ENCODE measurements at regions not wholly inside any gene's neighbourhood (a gene's known extent, or its start where the extent isn't known, plus 50 kb on each side); places are given as distances from the start of the nearest gene placed in this dataset.
A peak's percentile ranks its signal among the peaks of the same experiment; 100 is the strongest.

GRCh38 chr3:150080058-150080730 lies 109.5 kb upstream of the PFN2 start:
- H3K4me1 ChIP-seq (ENCODE audit: control insufficient read depth, extremely low read depth, insufficient read depth, low read length), result peaks cover 23% of the 10 kb centered on the region
- H3K36me3 ChIP-seq (ENCODE audit: control insufficient read depth, insufficient read depth, low read length), result no peaks in the 10 kb centered on the region
- H3K27ac ChIP-seq (ENCODE audit: insufficient read depth, low read length), result peak overlapping the region; percentile 86
- peaks cover 2% of the 10 kb centered on the region for H3K9me3 ChIP-seq (ENCODE audit: control insufficient read depth, insufficient read depth, low read depth, low read length)
- no peaks in the 10 kb centered on the region for H3K27me3 ChIP-seq (ENCODE audit: control insufficient read depth, insufficient read depth, low read length)
- H3K4me3 ChIP-seq (replicated peaks in 1 of 4; ENCODE audit: control extremely low read depth in 1 of 4, insufficient read depth in 1 of 4, low read depth in 3 of 4, low read length in 4 of 4), result no peak overlapping the region
- H2AFZ ChIP-seq (ENCODE audit: low read length), result peak overlapping the region; percentile 2
- no peaks in the 10 kb centered on the region for H3K79me2 ChIP-seq (ENCODE audit: control insufficient read depth, insufficient read depth, low read length)
- no peak overlapping the region for H3K9ac ChIP-seq (ENCODE audit: insufficient read depth, low read length)
- H3K4me2 ChIP-seq (ENCODE audit: extremely low read depth, insufficient read depth, low read length), result peak overlapping the region; percentile 25
- TF ChIP-seq, protein P1, sequence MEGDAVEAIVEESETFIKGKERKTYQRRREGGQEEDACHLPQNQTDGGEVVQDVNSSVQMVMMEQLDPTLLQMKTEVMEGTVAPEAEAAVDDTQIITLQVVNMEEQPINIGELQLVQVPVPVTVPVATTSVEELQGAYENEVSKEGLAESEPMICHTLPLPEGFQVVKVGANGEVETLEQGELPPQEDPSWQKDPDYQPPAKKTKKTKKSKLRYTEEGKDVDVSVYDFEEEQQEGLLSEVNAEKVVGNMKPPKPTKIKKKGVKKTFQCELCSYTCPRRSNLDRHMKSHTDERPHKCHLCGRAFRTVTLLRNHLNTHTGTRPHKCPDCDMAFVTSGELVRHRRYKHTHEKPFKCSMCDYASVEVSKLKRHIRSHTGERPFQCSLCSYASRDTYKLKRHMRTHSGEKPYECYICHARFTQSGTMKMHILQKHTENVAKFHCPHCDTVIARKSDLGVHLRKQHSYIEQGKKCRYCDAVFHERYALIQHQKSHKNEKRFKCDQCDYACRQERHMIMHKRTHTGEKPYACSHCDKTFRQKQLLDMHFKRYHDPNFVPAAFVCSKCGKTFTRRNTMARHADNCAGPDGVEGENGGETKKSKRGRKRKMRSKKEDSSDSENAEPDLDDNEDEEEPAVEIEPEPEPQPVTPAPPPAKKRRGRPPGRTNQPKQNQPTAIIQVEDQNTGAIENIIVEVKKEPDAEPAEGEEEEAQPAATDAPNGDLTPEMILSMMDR (conservative IDR thresholded peaks at IDR 0.05 in 1 of 2, IDR thresholded peaks at IDR 0.05 in 1 of 2; ENCODE audit: low read depth in 1 of 2, low read length in 2 of 2), result no peak
- no peak for TF ChIP-seq EZH2 (IDR thresholded peaks at IDR 0.05; ENCODE audit: low read length, missing control alignments)
- no peaks in the 10 kb centered on the region for H4K20me1 ChIP-seq (ENCODE audit: control insufficient read depth, extremely low read depth, insufficient read depth, low read length)
- peak in 1 of 2 donors; percentile 40 for DNase-seq (ENCODE audit: low read depth in 2 of 2)

DNA sequence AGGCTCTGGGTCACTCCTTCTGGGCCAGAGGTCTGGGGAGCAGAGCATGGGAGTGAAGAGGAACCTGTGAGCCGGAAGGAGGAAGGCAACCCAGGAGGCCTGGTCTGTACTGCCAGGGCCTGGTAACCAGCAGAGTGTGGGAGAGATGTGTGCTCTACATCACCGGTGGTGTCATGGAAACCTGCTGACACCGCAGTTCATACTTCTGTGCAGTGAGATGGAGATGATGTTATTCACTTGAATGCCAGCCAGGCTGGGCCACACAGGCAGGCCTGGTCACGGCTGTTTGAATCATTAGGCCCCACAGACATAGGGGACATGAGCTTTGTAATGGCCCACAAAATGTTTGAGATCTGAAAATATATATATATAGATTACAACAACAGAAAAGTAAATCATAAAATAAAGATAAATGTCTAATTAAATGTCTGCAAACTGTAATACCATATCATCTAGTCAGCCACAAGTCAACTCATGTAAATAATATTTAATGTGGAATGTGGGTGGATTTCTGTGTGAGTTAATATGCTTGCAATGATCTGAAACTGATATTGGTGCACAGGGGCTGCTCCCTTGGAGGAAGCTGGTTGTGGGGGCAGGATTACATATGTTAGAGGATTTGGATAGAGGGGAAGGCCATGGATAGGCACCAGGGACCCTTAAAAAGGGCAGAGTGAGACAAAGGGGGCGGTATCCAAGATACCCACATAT lies 108.5 kb upstream of the PFN2 start:
- no peak overlapping the region for H3K4me3 ChIP-seq (replicated peaks in 1 of 4; ENCODE audit: control extremely low read depth in 1 of 4, insufficient read depth in 1 of 4, low read depth in 3 of 4, low read length in 4 of 4)
- peak overlapping the region; percentile 10 for H3K9ac ChIP-seq (ENCODE audit: insufficient read depth, low read length)
- H3K27me3 ChIP-seq (ENCODE audit: control insufficient read depth, insufficient read depth, low read length), result no peaks in the 10 kb centered on the region
- H3K4me1 ChIP-seq (ENCODE audit: control insufficient read depth, extremely low read depth, insufficient read depth, low read length), result peaks cover 23% of the 10 kb centered on the region
- TF ChIP-seq, protein P1 (conservative IDR thresholded peaks at IDR 0.05 in 1 of 2, IDR thresholded peaks at IDR 0.05 in 1 of 2; ENCODE audit: low read depth in 1 of 2, low read length in 2 of 2), result no peak
- no peak for TF ChIP-seq EZH2 (IDR thresholded peaks at IDR 0.05; ENCODE audit: low read length, missing control alignments)
- H3K79me2 ChIP-seq (ENCODE audit: control insufficient read depth, insufficient read depth, low read length), result no peaks in the 10 kb centered on the region
- DNase-seq (ENCODE audit: low read depth in 2 of 2), result peak; percentile 87 to 98
- H3K27ac ChIP-seq (ENCODE audit: insufficient read depth, low read length), result peak overlapping the region; percentile 86
- peak overlapping the region; percentile 25 for H3K4me2 ChIP-seq (ENCODE audit: extremely low read depth, insufficient read depth, low read length)
- H3K9me3 ChIP-seq (ENCODE audit: control insufficient read depth, insufficient read depth, low read depth, low read length), result peaks cover 2% of the 10 kb centered on the region
- H4K20me1 ChIP-seq (ENCODE audit: control insufficient read depth, extremely low read depth, insufficient read depth, low read length), result no peaks in the 10 kb centered on the region
- no peak overlapping the region for H2AFZ ChIP-seq (ENCODE audit: low read length)
- no peaks in the 10 kb centered on the region for H3K36me3 ChIP-seq (ENCODE audit: control insufficient read depth, insufficient read depth, low read length)

DNA sequence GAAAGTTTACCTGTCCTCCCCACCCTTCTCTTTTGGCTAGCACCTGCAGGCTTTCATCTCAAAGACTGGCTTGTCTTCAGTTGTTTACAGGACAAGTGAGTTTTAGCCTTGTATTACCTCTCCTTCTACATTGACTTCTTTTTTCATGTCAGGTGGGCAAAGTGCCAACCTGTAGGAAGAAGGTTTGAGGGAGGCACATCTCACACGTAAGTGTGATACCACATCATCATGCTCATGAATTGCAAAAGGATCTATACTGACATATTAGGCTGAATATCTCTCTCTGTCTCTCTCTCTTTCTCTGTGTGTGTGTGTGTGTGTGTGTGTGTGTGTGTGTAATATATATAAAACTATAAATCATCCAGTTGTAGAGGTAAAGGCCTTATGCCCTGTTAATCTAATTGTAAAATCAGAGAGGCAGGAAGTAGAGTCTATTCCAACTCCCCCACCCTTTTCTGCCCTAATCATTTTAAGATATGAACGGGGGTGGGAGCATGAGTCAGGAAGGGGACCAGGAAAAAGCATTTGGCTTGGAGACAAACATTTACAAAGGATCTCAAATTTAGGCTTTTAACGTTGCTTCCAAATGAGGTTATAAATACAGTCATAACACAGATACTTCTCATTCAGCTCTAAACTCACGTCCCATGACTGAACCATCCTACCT lies 107.0 kb upstream of the PFN2 start:
- Histone ChIP-seq H3K27me3 (ENCODE audit: control insufficient read depth, insufficient read depth, low read length) (no peaks in the 10 kb centered on the region), H3K4me2 (ENCODE audit: extremely low read depth, insufficient read depth, low read length) (no peak overlapping the region), H3K4me3 (replicated peaks in 1 of 4; ENCODE audit: control extremely low read depth in 1 of 4, insufficient read depth in 1 of 4, low read depth in 3 of 4, low read length in 4 of 4) (no peak overlapping the region), H3K36me3 (ENCODE audit: control insufficient read depth, insufficient read depth, low read length) (no peaks in the 10 kb centered on the region), H3K4me1 (ENCODE audit: control insufficient read depth, extremely low read depth, insufficient read depth, low read length) (peaks cover 27% of the 10 kb centered on the region), H3K79me2 (ENCODE audit: control insufficient read depth, insufficient read depth, low read length) (no peaks in the 10 kb centered on the region), H3K9me3 (ENCODE audit: control insufficient read depth, insufficient read depth, low read depth, low read length) (peaks cover 2% of the 10 kb centered on the region), H3K27ac (ENCODE audit: insufficient read depth, low read length) (peak overlapping the region; percentile 6), H3K9ac (ENCODE audit: insufficient read depth, low read length) (no peak overlapping the region), H4K20me1 (ENCODE audit: control insufficient read depth, extremely low read depth, insufficient read depth, low read length) (no peaks in the 10 kb centered on the region), H2AFZ (ENCODE audit: low read length) (no peak overlapping the region)
- peak in 1 of 2 donors; percentile 86 for DNase-seq (ENCODE audit: low read depth in 2 of 2)
- TF ChIP-seq, protein P1 (conservative IDR thresholded peaks at IDR 0.05 in 1 of 2, IDR thresholded peaks at IDR 0.05 in 1 of 2; ENCODE audit: low read depth in 1 of 2, low read length in 2 of 2), result no peak
- no peak for TF ChIP-seq EZH2 (IDR thresholded peaks at IDR 0.05; ENCODE audit: low read length, missing control alignments)

Data from fibroblast of lung (primary cell).